Medulla oblongata (tissue), 1 donor: ENCODE measurements at regions not wholly inside any gene's neighbourhood (a gene's known extent, or its start where the extent isn't known, plus 50 kb on each side); places are given as distances from the start of the nearest gene placed in this dataset.
"Not testable (repeated sequence)": the region's sequence is repeated elsewhere in the genome, so short reads cannot be mapped to it uniquely, and the experiment has no call there.

ENCODE experiments used
- DNase-seq: peaks from one replicate; pipeline ENCODE4 v3.0.0-alpha.2; 2015; ENCODE audit errors: extremely low spot score

GRCh38 chr6:99668036-99668705, 61.5 kb downstream of the PRDM13 start:
- DNase-seq = no peak

- no peak for DNase-seq
These were observed 83.5 kb downstream of the PRDM13 start for GRCh38 chr6:99689916-99690685.

- DNase-seq = not testable (repeated sequence)
These were observed 95.7 kb downstream of the PRDM13 start for GRCh38 chr6:99702287-99702686.

GRCh38 chr6:99709062-99709461, 102.4 kb downstream of the PRDM13 start:
- no peak for DNase-seq

GRCh38 chr6:99711302-99711701, 104.7 kb downstream of the PRDM13 start:
- no peak for DNase-seq

- DNase-seq = no peak
These were observed 105.3 kb downstream of the PRDM13 start for GRCh38 chr6:99711925-99712324.

GRCh38 chr6:99712519-99712918, 105.9 kb downstream of the PRDM13 start:
- no peak for DNase-seq

GRCh38 chr6:99722043-99722442, 115.4 kb downstream of the PRDM13 start:
- DNase-seq = not testable (repeated sequence)

GRCh38 chr6:99730237-99730636, 123.6 kb downstream of the PRDM13 start:
- not testable (repeated sequence) for DNase-seq

GRCh38 chr6:99736302-99736701, 129.7 kb downstream of the PRDM13 start:
- no peak for DNase-seq

GRCh38 chr6:99739526-99739925, 132.9 kb downstream of the PRDM13 start:
- no peak for DNase-seq

GRCh38 chr6:99741092-99741491, 134.5 kb downstream of the PRDM13 start:
- no peak for DNase-seq

GRCh38 chr6:99743647-99744046, 137.0 kb downstream of the PRDM13 start:
- DNase-seq = no peak

- DNase-seq = no peak
These were observed 139.0 kb downstream of the PRDM13 start for GRCh38 chr6:99745651-99746050.

- peak; percentile 86 for DNase-seq
These were observed 139.7 kb downstream of the PRDM13 start for GRCh38 chr6:99746261-99746895.

- DNase-seq = peak; percentile 39
These were observed 155.1 kb downstream of the PRDM13 start for GRCh38 chr6:99761711-99762110.

- no peak for DNase-seq
These were observed 161.5 kb downstream of the PRDM13 start for GRCh38 chr6:99768166-99768565.

- DNase-seq = no peak
These were observed 173.3 kb downstream of the PRDM13 start for GRCh38 chr6:99779631-99780555.

- no peak for DNase-seq
These were observed 173.9 kb downstream of the PRDM13 start for GRCh38 chr6:99780556-99780885.

- DNase-seq = no peak
These were observed 183.1 kb downstream of the PRDM13 start for GRCh38 chr6:99789767-99790166.

- DNase-seq = no peak
These were observed 184.0 kb downstream of the PRDM13 start for GRCh38 chr6:99790679-99791078.

GRCh38 chr6:99801805-99802204, 192.2 kb downstream of the MCHR2 start:
- no peak for DNase-seq
